RKO (cell line): ENCODE measurements at regions not wholly inside any gene's neighbourhood (a gene's known extent, or its start where the extent isn't known, plus 50 kb on each side); places are given as distances from the start of the nearest gene placed in this dataset.

Experiments
- DNase-seq: peaks from one replicate; pipeline ENCODE4 v3.0.0-alpha.2; 2016; ENCODE audit warnings: low spot score

DNA sequence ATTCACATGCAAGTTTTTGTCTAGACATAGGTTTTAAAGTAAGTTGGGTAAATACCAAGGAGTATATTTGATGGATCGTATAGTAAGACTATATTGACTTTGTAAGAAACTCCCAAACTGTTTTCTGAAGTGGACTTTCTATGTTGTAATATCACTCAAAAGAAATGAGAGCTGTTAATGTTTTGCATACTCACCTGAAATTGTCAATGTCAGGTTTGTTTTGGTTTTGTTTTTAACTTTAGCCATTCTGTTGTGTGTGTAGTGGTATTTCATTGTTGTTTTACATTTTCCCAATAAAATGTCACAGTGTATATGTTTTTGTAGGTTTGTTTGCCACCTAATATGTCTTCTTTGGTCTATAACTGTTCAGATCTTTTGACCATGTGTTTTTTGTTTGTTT is 375.7 kb upstream of the CDH9 start:
- no peak for DNase-seq

DNA sequence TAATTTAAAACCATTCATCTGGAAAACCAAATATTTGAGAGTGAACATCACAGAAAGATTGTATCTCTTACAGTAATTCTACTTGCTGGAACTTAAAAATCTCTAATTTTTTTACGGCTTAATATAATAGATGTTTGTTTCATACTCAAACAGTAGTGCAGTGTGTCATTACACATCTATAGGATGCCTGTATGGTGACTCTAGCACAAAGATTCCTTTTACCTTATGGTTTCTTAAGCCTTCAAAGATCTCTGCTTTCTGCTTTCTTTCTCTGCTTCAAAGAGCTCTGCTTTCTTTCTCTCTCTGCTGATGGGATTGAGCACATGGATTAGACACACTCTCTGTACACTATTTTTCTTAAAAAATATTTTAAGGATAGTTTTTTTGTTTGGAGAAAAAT is 374.0 kb upstream of the CDH9 start:
- no peak for DNase-seq

DNA sequence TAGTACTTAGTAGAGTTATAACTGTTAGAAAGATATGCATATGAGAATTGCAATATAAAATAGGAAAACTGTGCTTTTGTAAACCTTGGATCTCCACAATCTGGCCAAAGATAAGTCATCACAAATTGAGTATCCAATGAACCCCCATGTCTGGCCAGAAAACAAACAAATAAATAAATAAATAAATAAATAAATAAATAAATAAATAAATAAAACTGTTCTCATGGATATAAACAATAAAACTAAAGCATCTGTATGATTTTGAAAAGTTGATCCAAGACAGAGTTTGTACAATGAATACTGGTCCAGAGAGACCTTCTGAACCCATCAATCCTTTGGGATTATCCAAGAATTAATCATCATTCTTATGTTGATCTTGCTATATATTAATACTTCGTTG is 367.6 kb upstream of the CDH9 start:
- DNase-seq = no peak

DNA sequence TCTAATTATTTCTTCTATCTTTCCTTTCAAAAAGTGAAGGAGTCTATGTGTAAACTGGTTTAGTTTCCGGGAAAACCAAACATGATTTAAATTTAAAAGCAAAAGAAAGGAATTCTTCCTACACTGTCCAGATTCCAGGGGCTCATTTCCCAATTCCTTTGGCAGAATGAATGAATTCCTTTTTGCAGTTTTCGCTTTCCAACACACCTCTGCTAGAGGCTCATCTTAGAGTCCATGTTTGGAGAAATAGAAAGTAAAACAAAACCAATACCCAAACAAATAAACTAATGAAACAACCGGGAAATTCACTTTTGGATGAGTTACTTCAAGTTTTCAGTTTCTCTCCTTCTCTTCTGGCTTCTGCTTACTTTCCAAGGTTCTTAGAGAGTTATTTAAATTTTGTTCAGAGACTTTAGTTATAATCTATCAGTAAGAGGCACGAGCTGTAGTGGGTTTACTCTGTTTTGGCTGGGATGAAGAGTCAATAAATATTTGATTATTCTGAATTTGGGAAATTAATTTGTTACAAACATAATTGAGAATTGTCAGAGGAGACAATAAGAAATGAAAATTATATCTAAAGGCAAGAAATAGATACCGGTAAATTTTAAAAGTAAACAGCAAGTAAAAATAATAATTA is 365.0 kb upstream of the CDH9 start:
- peak; percentile 11 for DNase-seq

DNA sequence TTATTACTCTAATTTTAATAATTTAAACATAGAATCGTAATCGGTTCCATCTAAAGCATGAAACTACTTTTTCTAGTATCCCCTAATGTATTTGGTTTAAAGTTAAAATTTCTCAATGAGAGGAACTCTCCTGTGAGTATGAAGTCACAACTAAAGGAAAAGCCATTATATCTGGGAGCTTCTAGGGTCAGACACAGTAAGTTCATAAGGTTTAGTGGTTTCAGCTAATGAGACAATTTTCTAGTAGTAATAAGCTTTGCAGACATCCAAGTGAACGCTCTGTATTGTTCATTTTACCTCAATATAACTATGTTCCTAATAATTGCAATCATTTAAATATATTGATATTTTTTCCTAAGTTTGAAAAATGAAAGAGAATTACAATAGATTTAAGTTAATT is 364.4 kb upstream of the CDH9 start:
- DNase-seq = no peak

DNA sequence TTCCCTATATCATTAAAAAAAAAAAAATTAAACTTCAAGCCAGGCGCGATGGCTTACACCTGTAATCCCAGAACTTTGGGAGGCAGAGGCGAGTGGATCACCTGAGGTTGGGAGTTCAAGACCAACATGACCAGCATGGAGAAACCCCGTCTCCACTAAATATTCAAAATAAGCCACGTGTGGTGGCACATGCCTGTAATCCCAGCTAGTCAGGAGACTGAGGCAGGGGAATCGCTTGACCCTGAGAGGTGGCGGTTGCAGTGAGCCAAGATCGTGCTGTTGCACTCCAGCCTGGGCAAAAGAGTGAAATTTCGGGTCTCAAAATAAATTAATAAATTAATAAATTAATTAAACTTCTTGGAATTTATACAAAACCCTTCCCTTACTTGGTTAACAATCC is 358.6 kb upstream of the CDH9 start:
- no peak for DNase-seq

DNA sequence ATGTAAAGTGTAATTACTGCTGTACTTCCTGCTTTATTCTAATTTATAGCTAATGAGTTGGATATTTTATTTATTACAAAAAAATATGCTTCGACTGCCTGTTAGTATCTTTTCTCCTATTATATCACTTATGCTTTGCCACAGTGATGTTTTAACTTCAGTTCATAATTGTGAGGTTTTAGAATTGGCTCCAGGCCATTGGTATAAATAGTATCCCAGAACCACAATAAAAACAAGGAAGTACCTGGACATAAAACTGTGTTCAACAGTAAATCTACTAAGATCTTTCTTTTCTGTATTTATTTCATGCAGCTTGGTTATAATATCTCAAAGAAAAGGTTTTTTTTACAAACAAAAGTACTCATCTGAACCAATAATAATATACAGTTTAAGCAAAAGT is 354.3 kb upstream of the CDH9 start:
- no peak for DNase-seq

DNA sequence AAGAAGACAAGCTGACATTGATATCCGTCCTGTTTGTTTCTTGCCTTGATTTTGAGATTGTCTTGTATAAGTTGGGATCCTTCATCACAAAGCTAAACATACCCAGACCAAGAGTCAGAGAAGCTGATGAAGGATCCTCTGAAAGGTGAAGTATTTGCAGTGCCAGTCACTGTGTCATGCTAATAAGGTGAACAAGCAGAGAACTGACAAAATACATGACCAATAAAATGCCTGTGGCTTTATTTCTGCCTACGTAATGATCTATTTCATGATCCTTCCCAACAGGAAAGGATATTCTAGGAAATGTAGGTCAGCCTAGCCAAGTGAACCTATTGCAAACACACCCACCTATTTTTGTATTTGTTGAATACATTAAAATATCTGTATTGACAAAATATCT is 351.3 kb upstream of the CDH9 start:
- DNase-seq = no peak

DNA sequence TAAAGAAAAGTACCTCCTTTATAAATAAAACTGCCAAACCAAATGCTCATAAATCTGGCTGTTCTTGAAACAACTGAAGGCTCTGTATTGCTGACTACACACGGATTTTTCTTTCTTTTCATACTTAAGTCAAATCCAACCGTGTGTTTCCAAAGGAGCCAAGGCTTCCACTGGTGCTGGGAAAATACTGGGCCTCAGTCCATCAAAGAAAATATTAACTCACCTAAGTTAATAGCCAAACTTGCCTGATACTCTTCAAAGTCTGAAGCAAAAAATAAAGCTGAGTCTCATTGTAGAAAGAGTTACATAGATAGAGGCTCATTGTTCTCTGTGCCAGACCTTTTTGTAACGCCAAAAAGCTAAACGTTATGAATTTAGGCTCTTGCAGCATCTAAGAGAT is 350.4 kb upstream of the CDH9 start:
- DNase-seq = no peak

DNA sequence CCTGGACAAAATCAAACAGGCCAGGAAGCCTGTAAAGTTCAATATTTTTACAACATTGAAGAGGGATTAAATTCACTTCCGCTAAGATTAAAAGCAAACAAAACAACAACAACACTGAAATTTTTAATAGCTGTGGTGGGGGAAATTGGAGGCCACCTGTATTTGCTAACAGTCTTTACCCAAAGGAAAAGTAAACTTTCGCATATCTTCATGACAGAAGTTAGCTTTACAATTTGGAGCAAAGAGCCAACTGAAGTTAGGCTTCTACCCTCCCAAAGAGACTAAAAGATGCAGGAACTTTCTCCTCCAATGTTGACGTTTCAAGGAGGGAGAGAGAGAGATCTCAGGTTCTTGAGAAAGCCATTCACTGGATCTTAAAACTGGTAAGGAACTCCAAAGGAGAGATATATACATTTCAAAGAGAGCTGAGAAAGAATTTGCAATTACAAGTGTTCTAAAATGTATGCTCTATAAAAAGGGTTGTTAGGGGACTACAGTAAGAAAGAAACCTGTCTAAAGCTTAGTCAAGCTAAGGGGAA is 349.2 kb upstream of the CDH9 start:
- no peak for DNase-seq

DNA sequence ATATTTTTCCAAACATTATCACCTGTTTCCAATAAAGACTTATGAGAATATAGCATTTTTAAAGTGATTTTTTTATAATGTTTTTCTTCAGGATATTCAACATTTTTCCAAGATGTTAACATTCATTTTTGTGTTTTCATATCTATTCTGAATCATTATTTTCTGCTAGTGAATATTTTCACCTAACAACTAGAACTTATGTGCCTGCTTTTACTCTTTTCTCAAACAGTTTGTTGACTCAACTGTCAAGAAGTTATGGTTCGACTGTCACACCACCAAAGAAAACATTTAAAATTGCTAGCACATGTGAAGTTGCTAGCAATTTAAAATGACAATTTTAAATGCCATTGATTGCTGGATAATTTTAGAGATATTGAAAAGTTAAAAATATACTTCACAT is 343.3 kb upstream of the CDH9 start:
- no peak for DNase-seq

DNA sequence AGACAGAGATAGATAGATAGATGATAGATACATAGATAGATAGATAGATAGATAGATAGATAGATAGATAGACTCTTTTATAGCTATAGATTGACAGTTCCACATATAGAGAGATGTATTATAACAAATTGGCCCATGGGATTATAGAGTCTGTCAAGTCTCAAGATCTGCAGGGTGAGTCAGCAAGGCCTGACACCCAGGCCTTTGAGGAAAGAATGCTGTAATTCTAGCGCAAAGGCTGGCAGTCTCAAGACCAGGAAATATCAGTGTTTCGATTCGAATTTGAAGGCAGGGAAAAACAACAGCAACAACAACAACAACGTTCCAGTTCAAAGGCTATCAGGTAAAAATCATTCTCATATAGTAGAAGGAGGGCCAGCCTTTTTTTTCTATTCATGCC is 339.2 kb upstream of the CDH9 start:
- no peak for DNase-seq

DNA sequence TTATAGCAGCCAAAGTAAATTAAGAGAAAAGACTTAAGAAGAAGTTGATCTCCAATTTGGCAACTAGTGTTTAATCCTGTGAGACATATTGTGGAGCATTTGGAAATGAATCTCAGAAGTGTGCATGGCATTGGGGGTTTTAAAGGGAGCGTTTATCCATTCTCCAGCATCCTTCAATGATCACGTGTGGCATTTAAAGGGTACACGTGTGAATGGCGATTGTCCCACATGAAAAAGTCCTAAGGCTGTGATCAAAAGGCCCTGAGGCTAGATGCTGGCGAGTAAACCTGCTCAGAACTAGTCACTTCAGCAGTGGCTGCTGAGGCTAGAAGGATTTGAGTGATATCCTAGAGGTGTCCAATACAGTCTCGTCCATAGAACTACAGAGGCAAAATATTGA is 315.6 kb upstream of the CDH9 start:
- no peak for DNase-seq

DNA sequence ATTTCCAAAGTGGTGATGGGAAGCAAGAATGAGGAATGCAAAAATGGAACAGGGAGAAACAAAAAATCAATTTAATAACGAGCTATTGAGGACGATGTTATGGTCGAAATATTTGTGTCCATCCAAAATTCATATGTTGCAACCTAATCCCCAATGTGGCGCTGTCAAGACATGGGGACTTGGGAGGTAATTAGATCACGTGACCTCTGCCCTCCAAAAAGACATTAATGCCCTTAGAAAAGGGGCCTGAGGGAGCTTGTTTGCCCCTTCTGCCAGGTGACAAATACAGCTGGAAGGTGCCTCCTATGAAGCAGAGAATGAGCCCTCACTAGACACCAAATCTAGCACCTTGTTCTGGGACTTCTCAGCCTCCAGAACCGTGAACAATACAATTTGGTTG is 315.2 kb upstream of the CDH9 start:
- no peak for DNase-seq

DNA sequence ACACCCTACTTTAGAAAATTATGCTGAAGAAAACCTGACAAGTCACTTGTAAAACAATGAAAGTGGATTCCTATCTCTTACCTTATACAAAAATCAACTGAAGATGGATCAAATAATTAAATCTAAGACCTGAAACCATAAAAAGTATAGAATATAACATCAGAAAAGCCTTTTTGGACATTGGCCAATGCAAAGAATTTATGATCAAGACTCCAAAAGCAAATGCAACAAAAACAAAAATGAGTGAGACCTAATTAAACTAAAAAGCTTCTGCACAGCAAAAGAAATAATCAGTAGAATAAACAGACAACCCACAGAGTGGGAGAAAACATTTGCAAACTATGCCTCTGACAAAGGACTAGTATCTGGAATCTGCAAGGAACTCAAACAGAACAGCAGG is 303.0 kb upstream of the CDH9 start:
- DNase-seq = no peak

DNA sequence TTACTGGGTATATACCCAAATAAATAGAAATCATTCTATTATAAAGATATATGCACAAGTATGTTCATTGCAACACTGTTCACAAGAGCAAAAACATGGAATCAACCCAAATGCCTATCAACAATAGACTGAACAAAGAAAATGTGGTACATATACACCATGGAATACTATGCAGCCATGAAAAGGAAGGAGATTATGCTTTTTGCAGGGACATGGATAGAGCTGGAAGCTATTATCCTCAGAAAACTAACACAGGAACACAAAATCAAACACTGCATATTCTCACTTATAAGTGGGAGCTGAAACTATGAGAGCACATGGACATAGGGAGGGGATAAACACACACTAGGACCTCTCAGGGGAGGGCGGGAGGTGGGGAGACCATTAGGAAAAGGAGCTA is 298.4 kb upstream of the CDH9 start:
- no peak for DNase-seq

DNA sequence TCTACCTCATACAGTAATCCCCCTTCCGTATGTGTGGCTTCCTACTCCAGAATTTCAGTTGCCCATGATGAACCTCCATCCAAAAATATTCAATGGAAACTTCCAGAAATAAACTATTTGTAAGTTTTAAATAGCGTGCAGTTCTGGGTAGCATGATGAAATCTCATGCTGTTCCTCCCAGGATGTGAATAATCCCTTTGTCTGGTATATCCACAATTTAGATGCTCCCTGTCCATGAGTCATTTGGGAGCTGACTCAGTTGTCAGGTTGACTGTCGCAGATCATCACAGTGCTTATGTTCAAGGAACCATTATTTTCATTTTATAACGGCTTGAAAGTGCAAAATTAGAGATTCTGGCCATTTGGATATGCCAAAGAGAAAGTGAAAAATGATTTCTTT is 290.1 kb upstream of the CDH9 start:
- DNase-seq = peak; percentile 67

DNA sequence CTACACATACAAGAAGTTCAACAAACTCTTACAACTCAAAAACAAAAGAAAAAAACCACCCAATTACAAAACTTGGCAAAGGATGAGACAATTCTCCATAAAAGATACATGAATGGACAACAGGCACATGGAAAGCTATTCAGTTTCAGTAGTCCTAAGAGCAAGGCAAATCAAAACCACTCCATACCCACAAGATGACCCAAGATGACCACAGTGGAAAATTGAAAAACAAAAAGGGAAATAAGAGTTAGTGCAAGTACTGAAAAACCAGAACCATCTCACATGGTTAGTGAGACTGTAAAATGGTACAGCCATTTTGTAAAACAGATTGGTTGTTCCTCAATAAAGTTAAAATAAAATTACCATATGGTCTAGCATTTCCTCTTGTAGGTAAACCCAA is 287.1 kb upstream of the CDH9 start:
- DNase-seq = no peak

DNA sequence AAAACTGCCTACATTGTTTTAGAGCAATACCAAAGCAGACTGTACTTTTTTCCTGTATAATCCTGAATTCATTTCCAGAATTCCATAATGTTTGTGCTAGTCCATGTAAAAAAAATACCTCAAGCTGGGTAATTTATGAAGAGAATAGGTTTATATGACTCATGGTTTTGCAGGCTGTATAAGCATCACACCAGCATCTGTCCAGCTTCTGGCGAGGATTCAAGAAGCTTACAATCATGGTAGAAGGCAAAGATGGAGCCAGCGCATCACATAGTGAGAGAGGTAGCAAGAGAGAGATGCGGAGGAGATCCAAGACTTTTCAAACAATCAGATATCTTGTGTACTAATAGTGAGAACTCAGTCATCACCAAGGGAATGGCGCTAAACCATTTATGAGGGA is 280.3 kb upstream of the CDH9 start:
- no peak for DNase-seq

DNA sequence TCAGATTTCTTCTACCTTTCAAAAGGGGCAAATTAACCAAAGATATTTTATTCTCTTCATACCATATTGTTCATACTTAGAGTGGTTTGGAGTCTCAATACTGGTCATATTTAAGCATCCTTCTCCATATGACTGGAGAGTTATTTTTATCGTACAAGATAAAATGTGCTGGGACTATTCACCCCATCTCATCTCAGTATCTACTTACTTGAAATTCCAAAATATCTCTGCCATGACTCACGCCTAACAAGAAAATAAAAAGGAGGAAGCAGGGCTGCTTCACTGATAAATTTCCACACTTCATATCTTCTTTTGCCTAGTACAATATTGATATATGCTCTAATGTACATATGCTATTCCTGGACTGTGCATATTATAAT is 277.9 kb upstream of the CDH9 start:
- peak; percentile 25 for DNase-seq

DNA sequence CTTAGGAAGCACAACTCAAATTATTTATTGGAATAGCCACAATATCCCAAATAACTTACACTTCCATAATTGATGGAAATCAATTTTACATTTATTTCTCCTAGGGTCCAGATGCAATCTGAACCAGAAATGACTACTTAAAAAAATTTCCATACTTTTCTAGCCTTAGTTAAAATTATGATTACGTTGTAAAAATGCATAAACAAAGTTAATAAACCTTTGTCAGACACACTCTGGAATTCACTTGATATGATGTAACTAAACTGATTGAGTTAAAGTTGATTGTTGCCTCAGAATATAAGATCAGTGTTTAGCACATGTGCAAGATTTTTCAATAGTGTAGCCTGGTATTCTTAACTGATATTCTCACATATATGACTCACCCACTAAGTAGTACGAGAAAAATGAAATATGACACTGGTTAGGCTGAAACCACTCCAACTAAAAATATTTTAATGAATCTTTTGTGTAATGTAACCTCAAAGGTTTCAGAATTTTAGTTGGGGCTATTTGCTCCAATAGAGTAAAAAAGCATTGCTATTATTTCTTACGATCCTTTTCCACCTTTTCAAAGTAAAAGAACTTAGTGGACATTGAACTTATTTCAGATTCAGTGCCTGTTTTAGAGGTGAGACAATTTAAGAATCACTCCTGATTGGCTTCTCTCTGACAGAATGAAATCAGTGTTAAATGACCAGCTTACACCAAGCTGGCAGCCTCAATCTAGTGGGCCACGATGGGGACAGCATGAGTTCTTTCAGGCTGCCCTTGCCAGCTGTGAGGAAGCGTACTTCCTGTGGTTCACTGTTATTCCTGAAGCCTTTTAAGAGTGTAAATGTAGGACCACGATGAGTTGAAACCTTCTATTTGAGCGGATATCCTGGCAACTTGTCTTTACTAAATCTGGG is 277.2 kb upstream of the CDH9 start:
- peak; percentile 45 for DNase-seq

DNA sequence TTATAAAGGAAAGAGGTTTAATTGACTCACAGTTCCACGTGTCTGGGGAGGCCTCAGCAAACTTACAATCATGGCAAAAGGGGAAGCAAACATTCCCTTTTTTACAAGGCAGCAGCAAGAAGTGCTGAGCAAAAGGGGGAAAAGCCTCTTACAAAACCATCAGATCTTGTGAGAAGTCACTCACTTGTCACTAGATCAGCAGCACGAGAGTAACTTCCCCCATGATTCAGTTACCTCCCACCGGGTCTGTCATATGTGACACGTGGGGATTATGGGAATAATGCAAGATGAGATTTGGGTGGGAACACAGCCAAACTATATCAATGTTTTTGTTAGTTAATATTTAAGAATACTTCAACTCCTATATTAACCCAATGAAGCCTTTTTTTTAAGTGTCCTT is 275.2 kb upstream of the CDH9 start:
- no peak for DNase-seq

DNA sequence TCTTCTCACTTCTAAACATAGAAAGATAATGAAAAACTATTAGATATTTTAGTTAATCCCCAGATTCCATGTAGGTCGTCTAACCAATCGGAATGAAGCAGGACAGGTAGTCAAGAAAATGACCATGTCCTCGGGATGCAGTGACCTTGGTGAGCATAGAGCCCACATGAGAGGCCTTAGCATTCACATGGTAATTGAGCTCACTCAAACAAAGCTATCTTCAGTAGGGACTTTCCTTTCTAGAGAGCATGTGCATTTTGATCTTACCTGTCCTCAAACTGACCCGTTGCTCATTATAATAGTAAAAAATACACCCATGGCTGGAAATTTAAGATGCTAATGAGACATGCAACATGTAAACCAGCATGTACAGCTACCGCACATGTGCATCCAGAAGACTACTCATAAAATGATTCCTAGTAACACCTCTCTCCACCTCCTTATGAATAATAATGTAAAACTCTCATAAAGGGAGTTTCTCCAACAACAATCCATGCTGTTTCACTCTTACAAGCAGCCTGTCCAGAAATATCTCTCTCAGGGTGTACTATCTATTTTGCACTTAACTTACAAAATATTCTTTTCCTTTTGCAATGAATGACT is 274.0 kb upstream of the CDH9 start:
- DNase-seq = no peak
